NCI-H2107 (cell line): ENCODE measurements at regions not wholly inside any gene's neighbourhood (a gene's known extent, or its start where the extent isn't known, plus 50 kb on each side); places are given as distances from the start of the nearest gene placed in this dataset.

ENCODE experiments used
- DNase-seq: peaks from one replicate; lab custom pipeline; 2025; lab: John Stamatoyannopoulos, UW

GRCh38 chr2:107218208-107218607 is 332.2 kb upstream of the ST6GAL2 start:
- no peak for DNase-seq

- DNase-seq = no peak
Observed at GRCh38 chr2:107222466-107222865, 336.5 kb upstream of the ST6GAL2 start.

GRCh38 chr2:107235491-107236254 is 349.7 kb upstream of the ST6GAL2 start:
- no peak for DNase-seq

- no peak for DNase-seq
Observed at GRCh38 chr2:107242811-107243210, 356.8 kb upstream of the ST6GAL2 start.

- no peak for DNase-seq
Observed at GRCh38 chr2:107248932-107249331, 363.0 kb upstream of the ST6GAL2 start.

GRCh38 chr2:107255744-107256143 is 369.8 kb upstream of the ST6GAL2 start:
- DNase-seq = no peak

GRCh38 chr2:107258531-107259407 is 372.8 kb upstream of the ST6GAL2 start:
- DNase-seq = no peak

- no peak for DNase-seq
Observed at GRCh38 chr2:107259408-107260195, 373.6 kb upstream of the ST6GAL2 start.

- DNase-seq = no peak
Observed at GRCh38 chr2:107263628-107264027, 377.7 kb upstream of the ST6GAL2 start.

GRCh38 chr2:107264184-107264583 is 378.2 kb upstream of the ST6GAL2 start:
- DNase-seq = no peak

- DNase-seq = no peak
Observed at GRCh38 chr2:107266555-107266954, 380.6 kb upstream of the ST6GAL2 start.

GRCh38 chr2:107267086-107267485 is 381.1 kb upstream of the ST6GAL2 start:
- DNase-seq = no peak

GRCh38 chr2:107276034-107276433 is 390.1 kb upstream of the ST6GAL2 start:
- no peak for DNase-seq

GRCh38 chr2:107278672-107279071 is 392.7 kb upstream of the ST6GAL2 start:
- DNase-seq = no peak

- DNase-seq = no peak
Observed at GRCh38 chr2:107281637-107282036, 395.7 kb upstream of the ST6GAL2 start.

- DNase-seq = no peak
Observed at GRCh38 chr2:107282135-107282534, 396.2 kb upstream of the ST6GAL2 start.

GRCh38 chr2:107285621-107286299 is 399.8 kb upstream of the ST6GAL2 start:
- no peak for DNase-seq

- no peak for DNase-seq
Observed at GRCh38 chr2:107290041-107290440, 404.1 kb upstream of the ST6GAL2 start.

- no peak for DNase-seq
Observed at GRCh38 chr2:107303964-107304363, 418.0 kb upstream of the ST6GAL2 start.

GRCh38 chr2:107305966-107306365 is 420.0 kb upstream of the ST6GAL2 start:
- DNase-seq = no peak

GRCh38 chr2:107306881-107307280 is 420.9 kb upstream of the ST6GAL2 start:
- no peak for DNase-seq

- no peak for DNase-seq
Observed at GRCh38 chr2:107308835-107309234, 422.9 kb upstream of the ST6GAL2 start.
